MM.1S (cell line): ENCODE measurements at regions not wholly inside any gene's neighbourhood (a gene's known extent, or its start where the extent isn't known, plus 50 kb on each side); places are given as distances from the start of the nearest gene placed in this dataset.
A peak's percentile ranks its signal among the peaks of the same experiment; 100 is the strongest.

Experiments used
- DNase-seq: peaks from one replicate; pipeline ENCODE4 v3.0.0-alpha.2; 2015
- H2AFZ ChIP-seq: fragments of 300-600 bp; sonication (generic); 2 replicates; pipeline ENCODE4 v1.6.0; 2016; ENCODE audit warnings: antibody characterized with exemption, low read length
- H3F3A ChIP-seq: fragments of 300-600 bp; sonication (generic); 2 replicates; pipeline ENCODE4 v1.6.1; 2016; ENCODE audit warnings: mild to moderate bottlenecking, antibody characterized with exemption, low read length, moderate library complexity, mixed read lengths; ENCODE audit not compliant: insufficient read depth
- H3K27ac ChIP-seq: fragments of 300-600 bp; sonication (generic); 2 replicates; pipeline ENCODE4 v1.5.1; 2016; ENCODE audit warnings: mild to moderate bottlenecking, low read length
- H3K27me3 ChIP-seq: fragments of 300-600 bp; sonication (generic); replicated peaks from 2 replicates; pipeline ENCODE4 v1.6.0; 2016; ENCODE audit warnings: low read length; ENCODE audit not compliant: insufficient read depth
- H3K36me3 ChIP-seq: fragments of 300-600 bp; sonication (generic); replicated peaks from 2 replicates; pipeline ENCODE4 v1.6.1; 2016; ENCODE audit warnings: mild to moderate bottlenecking, low read length, mixed read lengths; ENCODE audit not compliant: insufficient read depth
- H3K4me1 ChIP-seq: fragments of 300-600 bp; sonication (generic); 2 replicates; pipeline ENCODE4 v1.6.1; 2016; ENCODE audit warnings: low read length, mixed read lengths
- H3K4me2 ChIP-seq: fragments of 300-600 bp; sonication (generic); 2 replicates; pipeline ENCODE4 v1.6.0; 2016; ENCODE audit warnings: low read depth, low read length
- H3K4me3 ChIP-seq: fragments of 300-600 bp; sonication (generic); 2 replicates; pipeline ENCODE4 v1.5.1; 2016; ENCODE audit warnings: low read length, mixed read lengths
- H3K79me2 ChIP-seq: fragments of 300-600 bp; sonication (generic); 2 replicates; pipeline ENCODE4 v1.6.1; 2016; ENCODE audit warnings: mixed run types, low read length, mixed read lengths
- H3K9ac ChIP-seq: fragments of 300-600 bp; sonication (generic); 2 replicates; pipeline ENCODE4 v1.6.1; 2016; ENCODE audit warnings: low read length, mixed read lengths
- H3K9me2 ChIP-seq: fragments of 300-600 bp; sonication (generic); replicated peaks from 2 replicates; pipeline ENCODE4 v1.6.1; 2016; ENCODE audit warnings: mild to moderate bottlenecking, low read length, mixed read lengths; ENCODE audit not compliant: insufficient read depth
- H3K9me3 ChIP-seq: fragments of 300-600 bp; sonication (generic); replicated peaks from 2 replicates; pipeline ENCODE4 v1.6.1; 2016; ENCODE audit warnings: mild to moderate bottlenecking, low read length, mixed read lengths; ENCODE audit not compliant: insufficient read depth
- H4K20me1 ChIP-seq: fragments of 300-600 bp; sonication (generic); 2 replicates; pipeline ENCODE4 v1.6.1; 2016; ENCODE audit warnings: mild to moderate bottlenecking, low read length, moderate library complexity, mixed read lengths; ENCODE audit not compliant: insufficient read depth
- CTCF ChIP-seq: fragments of 300-600 bp; sonication (generic); IDR thresholded peaks from 2 replicates; pipeline ENCODE4 v1.5.1; 2016; ENCODE audit warnings: antibody characterized with exemption, low read length, mixed read lengths
- EZH2 ChIP-seq: fragments of 300-600 bp; sonication (generic); optimal IDR thresholded peaks from 2 replicates; pipeline ENCODE3; 2017; ENCODE audit warnings: low read depth, mild to moderate bottlenecking, antibody characterized with exemption, low read length, mixed read lengths
- EZH2phosphoT487 ChIP-seq: fragments of 300-600 bp; sonication (generic); IDR thresholded peaks from 2 replicates; pipeline ENCODE4 v1.6.1; 2018; ENCODE audit warnings: antibody characterized with exemption, low read length

- no peaks in the 10 kb centered on the region for H3K36me3 ChIP-seq
- no peaks in the 10 kb centered on the region for H3K9me2 ChIP-seq
- no peaks in the 10 kb centered on the region for H3K27me3 ChIP-seq
- no peak for DNase-seq
- H3K9ac ChIP-seq: no peak overlapping the region
- H3K4me1 ChIP-seq: no peaks in the 10 kb centered on the region
- H3K4me2 ChIP-seq: no peak overlapping the region
- H3K79me2 ChIP-seq: no peaks in the 10 kb centered on the region
- H3K9me3 ChIP-seq: no peaks in the 10 kb centered on the region
- H4K20me1 ChIP-seq: no peaks in the 10 kb centered on the region
- H2AFZ ChIP-seq: no peak overlapping the region
- no peak overlapping the region for H3K4me3 ChIP-seq
- TF ChIP-seq EZH2 (no peak), CTCF (no peak)
- no peaks in the 10 kb centered on the region for H3F3A ChIP-seq
- H3K27ac ChIP-seq: no peak overlapping the region
These were observed 66.3 kb downstream of the SPRY2 start for GRCh38 chr13:80274643-80275042.

- Histone ChIP-seq H3K27me3 (no peaks in the 10 kb centered on the region), H3K4me1 (no peaks in the 10 kb centered on the region), H3K4me2 (no peak overlapping the region), H3K79me2 (no peaks in the 10 kb centered on the region), H3K36me3 (no peaks in the 10 kb centered on the region), H3F3A (no peaks in the 10 kb centered on the region), H3K9me3 (no peaks in the 10 kb centered on the region), H4K20me1 (no peaks in the 10 kb centered on the region), H2AFZ (no peak overlapping the region), H3K9me2 (no peaks in the 10 kb centered on the region), H3K27ac (no peak overlapping the region), H3K4me3 (no peak overlapping the region), H3K9ac (no peak overlapping the region)
- no peak for TF ChIP-seq CTCF
- no peak for TF ChIP-seq EZH2
- TF ChIP-seq EZH2phosphoT487: no peak
- DNase-seq: no peak
These were observed 67.2 kb downstream of the SPRY2 start for GRCh38 chr13:80273718-80274117.

- Histone ChIP-seq H4K20me1 (no peaks in the 10 kb centered on the region), H3K79me2 (no peaks in the 10 kb centered on the region), H3K9ac (no peak overlapping the region), H3K27ac (no peak overlapping the region), H3K9me3 (no peaks in the 10 kb centered on the region), H3K4me3 (no peak overlapping the region), H3F3A (peaks cover 3% of the 10 kb centered on the region; the same call in 1 of the 2 replicates), H3K4me2 (no peak overlapping the region), H3K9me2 (no peaks in the 10 kb centered on the region), H3K4me1 (no peaks in the 10 kb centered on the region; the same call in 1 of the 2 replicates), H3K36me3 (no peaks in the 10 kb centered on the region), H3K27me3 (no peaks in the 10 kb centered on the region), H2AFZ (no peak overlapping the region)
- no peak for TF ChIP-seq CTCF
- TF ChIP-seq EZH2: no peak
- TF ChIP-seq EZH2phosphoT487: no peak
- DNase-seq: peak; percentile 49
These were observed 75.6 kb downstream of the SPRY2 start for GRCh38 chr13:80265348-80265747.
